ENCODE measurements at regions not wholly inside any gene's neighbourhood (a gene's known extent, or its start where the extent isn't known, plus 50 kb on each side); places are given as distances from the start of the nearest gene placed in this dataset.

DNA sequence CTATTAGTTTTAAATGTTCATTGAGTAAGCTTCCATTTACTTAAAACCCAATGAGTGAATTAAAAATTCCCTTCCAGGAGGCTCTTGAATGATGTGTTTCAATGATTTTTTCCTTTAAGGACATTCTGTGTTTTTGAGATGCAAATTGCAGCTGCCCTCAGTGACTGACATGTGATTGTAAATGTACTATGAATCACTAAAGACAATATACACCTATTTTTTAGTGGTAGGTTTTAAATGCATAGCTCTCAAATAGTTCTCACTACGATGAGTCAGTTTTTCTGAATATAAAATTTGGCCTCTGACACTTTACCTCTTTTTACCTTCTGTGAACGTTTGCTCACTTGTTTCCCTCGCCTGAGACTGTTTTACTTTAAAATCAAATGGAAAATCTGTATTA lies 204.7 kb downstream of the BARHL2 start:
- ATAC-seq (no peak), DNase-seq (no peak)
- Histone ChIP-seq H3K27me3 (no peaks in the 10 kb centered on the region), H3K27ac (no peak overlapping the region), H3K9me3 (no peaks in the 10 kb centered on the region), H3K4me3 (no peak overlapping the region), H3K4me1 (no peaks in the 10 kb centered on the region), H3K36me3 (replicated peaks in 1 of 2; ENCODE audit: insufficient read depth in 1 of 2, low read depth in 2 of 2) (no peaks in the 10 kb centered on the region)
- TF ChIP-seq, protein P1, sequence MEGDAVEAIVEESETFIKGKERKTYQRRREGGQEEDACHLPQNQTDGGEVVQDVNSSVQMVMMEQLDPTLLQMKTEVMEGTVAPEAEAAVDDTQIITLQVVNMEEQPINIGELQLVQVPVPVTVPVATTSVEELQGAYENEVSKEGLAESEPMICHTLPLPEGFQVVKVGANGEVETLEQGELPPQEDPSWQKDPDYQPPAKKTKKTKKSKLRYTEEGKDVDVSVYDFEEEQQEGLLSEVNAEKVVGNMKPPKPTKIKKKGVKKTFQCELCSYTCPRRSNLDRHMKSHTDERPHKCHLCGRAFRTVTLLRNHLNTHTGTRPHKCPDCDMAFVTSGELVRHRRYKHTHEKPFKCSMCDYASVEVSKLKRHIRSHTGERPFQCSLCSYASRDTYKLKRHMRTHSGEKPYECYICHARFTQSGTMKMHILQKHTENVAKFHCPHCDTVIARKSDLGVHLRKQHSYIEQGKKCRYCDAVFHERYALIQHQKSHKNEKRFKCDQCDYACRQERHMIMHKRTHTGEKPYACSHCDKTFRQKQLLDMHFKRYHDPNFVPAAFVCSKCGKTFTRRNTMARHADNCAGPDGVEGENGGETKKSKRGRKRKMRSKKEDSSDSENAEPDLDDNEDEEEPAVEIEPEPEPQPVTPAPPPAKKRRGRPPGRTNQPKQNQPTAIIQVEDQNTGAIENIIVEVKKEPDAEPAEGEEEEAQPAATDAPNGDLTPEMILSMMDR (IDR thresholded peaks at IDR 0.05): no peak
- no peak for TF ChIP-seq POLR2A (IDR thresholded peaks at IDR 0.05)
- 42 to 56% methylated on average over 3 of the region's 3 CpGs for WGBS, 2 donors
- intact Hi-C loops (cut with DNase I): no loop called here

DNA sequence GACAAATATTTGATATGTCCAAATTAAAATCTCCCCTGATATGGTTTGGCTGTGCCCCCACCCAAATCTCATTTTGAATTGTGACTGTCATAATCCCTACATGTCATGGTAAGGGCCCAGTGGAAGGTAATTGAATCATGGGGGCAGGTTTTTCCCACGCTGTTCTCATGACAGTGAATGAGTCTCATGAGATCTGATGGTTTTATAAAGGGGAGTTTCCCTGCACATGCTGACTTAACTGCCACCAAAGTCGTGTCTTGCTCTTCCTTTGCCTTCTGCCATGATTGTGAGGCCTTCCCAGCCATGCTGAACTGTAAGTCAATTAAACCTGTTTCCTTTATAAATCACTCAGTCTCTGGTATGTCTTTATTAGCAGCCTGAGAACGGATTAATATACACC lies 207.0 kb downstream of the BARHL2 start:
- no peaks in the 10 kb centered on the region for H3K36me3 ChIP-seq (replicated peaks in 1 of 2; ENCODE audit: insufficient read depth in 1 of 2, low read depth in 2 of 2)
- H3K27ac ChIP-seq: no peak overlapping the region
- no peak for ATAC-seq
- no peaks in the 10 kb centered on the region for H3K9me3 ChIP-seq
- intact Hi-C loops (cut with DNase I): no loop called here
- no peaks in the 10 kb centered on the region for H3K4me1 ChIP-seq
- TF ChIP-seq POLR2A (IDR thresholded peaks at IDR 0.05): no peak
- TF ChIP-seq, protein P1 (IDR thresholded peaks at IDR 0.05): no peak
- WGBS, 2 donors: 38 to 44% methylated on average over 3 of the region's 3 CpGs
- H3K27me3 ChIP-seq: no peaks in the 10 kb centered on the region
- no peak overlapping the region for H3K4me3 ChIP-seq
- DNase-seq: no peak

DNA sequence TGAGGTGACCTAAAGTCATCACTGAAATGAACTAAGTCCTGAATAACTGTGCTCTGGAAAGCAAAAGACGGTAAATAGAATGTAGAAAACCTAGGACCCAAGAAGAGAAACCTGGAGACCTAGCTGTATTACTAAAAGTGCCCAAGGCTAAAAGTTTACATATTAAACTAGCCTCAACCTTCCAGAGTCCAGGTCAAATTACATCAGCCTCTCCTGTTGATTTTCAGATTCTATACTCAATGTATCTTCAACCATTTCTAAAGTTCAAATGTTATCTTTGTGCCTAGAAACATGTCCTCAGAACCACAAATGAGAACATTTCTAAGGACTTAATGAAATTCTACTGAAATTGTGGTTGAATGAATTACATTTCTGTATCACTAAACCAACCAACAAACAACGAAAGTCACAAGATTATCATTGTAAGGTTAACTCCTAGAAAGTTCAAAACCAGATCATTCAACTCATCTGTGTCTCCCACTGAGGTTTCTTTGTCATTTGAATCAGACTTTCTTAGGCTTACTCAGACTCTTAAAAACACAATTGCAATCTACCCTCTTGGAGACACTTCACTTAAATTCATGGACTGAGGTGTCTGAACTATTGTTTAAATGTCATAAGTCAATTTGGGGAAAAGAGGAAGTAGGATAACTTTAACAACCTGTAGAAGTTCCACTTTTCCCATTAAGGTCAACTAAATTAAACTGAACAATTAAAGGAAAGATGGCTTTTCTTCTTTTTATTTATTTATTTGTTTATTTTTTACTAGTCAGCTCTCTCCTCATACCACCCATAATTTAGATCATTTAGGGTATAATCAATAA lies 207.7 kb downstream of the BARHL2 start:
- Histone ChIP-seq H3K4me1 (no peaks in the 10 kb centered on the region), H3K27me3 (no peaks in the 10 kb centered on the region), H3K36me3 (replicated peaks in 1 of 2; ENCODE audit: insufficient read depth in 1 of 2, low read depth in 2 of 2) (no peaks in the 10 kb centered on the region), H3K27ac (no peak overlapping the region), H3K9me3 (no peaks in the 10 kb centered on the region), H3K4me3 (no peak overlapping the region)
- ATAC-seq (no peak), DNase-seq (no peak)
- TF ChIP-seq, protein P1 (IDR thresholded peaks at IDR 0.05): no peak
- TF ChIP-seq POLR2A (IDR thresholded peaks at IDR 0.05): no peak
- intact Hi-C loops (cut with DNase I): no loop called here
- WGBS, 2 donors: 51 to 70% methylated on average over 2 of the region's 2 CpGs

DNA sequence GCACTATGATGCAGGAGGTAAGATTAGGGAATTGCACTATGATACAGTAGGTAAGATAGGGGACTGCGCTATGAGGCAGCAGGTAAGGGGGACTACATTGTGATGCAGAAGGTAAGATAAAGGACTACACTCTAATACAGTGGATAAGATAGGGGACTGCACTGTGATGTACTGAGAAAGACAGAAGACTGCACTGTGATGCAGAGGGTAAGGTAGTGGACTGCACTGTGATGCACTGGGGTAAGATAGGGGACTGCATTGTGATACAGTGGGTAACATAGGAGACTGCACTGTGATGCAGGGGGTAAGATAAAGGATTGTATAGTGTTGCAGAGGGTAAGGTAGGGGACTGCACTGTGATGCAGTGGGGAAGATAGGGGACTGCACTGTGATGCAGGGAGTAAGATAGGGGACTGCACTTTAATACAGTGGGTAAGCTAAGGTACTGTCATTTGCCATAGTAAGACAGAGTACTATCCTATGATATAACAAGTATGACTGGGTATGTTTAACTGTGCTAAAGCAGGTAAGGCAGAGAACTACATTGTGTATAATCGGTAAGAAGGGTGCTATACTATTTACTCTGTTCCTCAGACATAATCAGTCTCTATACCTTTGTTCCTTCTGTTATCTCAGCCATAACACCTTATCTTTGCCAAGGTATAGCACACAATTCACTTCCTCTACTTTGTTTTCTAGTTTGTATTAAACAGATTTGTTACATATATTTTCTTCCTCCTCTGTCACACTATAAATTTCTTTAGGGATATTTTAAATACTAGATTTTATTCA lies 208.5 kb downstream of the BARHL2 start:
- DNase-seq (no peak), ATAC-seq (no peak)
- TF ChIP-seq, protein P1 (IDR thresholded peaks at IDR 0.05): no peak
- TF ChIP-seq POLR2A (IDR thresholded peaks at IDR 0.05): no peak
- Histone ChIP-seq H3K4me3 (no peak overlapping the region), H3K4me1 (no peaks in the 10 kb centered on the region), H3K27ac (no peak overlapping the region), H3K27me3 (no peaks in the 10 kb centered on the region), H3K9me3 (no peaks in the 10 kb centered on the region), H3K36me3 (replicated peaks in 1 of 2; ENCODE audit: insufficient read depth in 1 of 2, low read depth in 2 of 2) (no peaks in the 10 kb centered on the region)
- intact Hi-C loops (cut with DNase I): no loop called here
- WGBS, 2 donors: 46 to 62% methylated on average over 2 of the region's 2 CpGs
